Stimulated activated effector memory CD8-positive, alpha-beta T cell treated with anti-CD3 and anti-CD28 coated beads, Interleukin-12 subunit alpha, Interleukin-12 subunit beta, amount 100 ng/mL, for 72 hours (primary cell): ENCODE measurements at regions not wholly inside any gene's neighbourhood (a gene's known extent, or its start where the extent isn't known, plus 50 kb on each side); places are given as distances from the start of the nearest gene placed in this dataset.
A peak's percentile ranks its signal among the peaks of the same experiment; 100 is the strongest.

Experiments used
- ATAC-seq: fragments of 150-1000 bp; cut with Tn5 transposase; 2 replicates; pipeline ENCODE4 v1.10.0; 2021
- DNase-seq, 2 donors: peaks; one replicate each; pipeline ENCODE4 v3.0.0; 2021 to 2022; ENCODE audit warnings: low spot score in 2 of 2
- H3K27ac Mint-ChIP-seq: one replicate; pipeline ENCODE4 v1.8.0; 2022; ENCODE audit warnings: mild to moderate bottlenecking, mixed read lengths
- H3K36me3 Mint-ChIP-seq: one replicate; pipeline ENCODE4 v1.8.0; 2022; ENCODE audit warnings: mild to moderate bottlenecking, mixed read lengths
- H3K4me1 Mint-ChIP-seq: one replicate; pipeline ENCODE4 v1.8.0; 2022; ENCODE audit warnings: mixed read lengths
- H3K4me3 Mint-ChIP-seq: one replicate; pipeline ENCODE4 v1.8.0; 2022; ENCODE audit warnings: mild to moderate bottlenecking, mixed read lengths
- H3K9me3 Mint-ChIP-seq: one replicate; pipeline ENCODE4 v1.8.0; 2022; ENCODE audit warnings: mixed read lengths

DNA sequence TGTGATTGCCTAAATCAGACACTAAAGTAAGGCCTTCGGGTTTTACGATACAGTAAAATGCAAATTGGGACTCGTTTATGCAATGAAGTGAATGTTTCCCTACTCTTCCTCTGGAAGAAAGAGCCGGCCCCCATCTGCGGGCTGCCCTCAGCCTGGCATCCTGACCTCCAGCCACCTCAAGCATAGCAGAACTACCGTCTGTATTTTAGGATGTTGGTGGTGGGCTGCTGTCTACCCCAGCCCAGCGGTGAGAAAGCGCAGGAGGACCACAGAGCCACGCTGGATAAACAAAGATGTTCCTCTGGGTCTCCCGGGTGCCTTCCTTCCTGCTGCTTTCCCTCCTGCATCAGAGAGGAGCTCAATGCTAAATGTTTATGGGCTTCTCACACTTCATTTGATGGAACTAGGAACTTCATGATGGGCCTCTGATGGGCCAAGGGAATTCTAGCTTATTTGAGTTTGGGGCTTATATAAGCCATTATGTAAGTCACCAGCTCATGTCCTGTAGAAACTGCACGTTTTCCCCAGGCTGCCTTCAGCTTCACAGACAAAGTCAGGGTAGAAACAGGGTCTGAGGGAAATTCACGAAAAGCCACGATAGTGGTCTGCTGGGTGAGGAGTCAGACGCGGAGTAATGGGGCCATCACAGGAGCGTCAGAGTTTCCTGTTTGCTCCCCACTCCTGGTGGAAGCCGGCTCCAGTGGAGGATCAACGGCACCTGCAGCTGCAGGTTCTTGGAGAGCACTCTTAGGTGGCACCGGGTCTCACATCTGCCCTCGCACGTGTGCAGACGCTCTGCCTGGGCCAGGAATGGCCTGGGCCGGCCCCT, 287.4 kb downstream of the BRD1 start:
- Mint-ChIP-seq H3K36me3 (peaks cover 5% of the 10 kb centered on the region), H3K4me3 (no peak overlapping the region), H3K9me3 (no peaks in the 10 kb centered on the region), H3K4me1 (no peaks in the 10 kb centered on the region), H3K27ac (no peak overlapping the region)
- DNase-seq (no peak), ATAC-seq (no peak)

DNA sequence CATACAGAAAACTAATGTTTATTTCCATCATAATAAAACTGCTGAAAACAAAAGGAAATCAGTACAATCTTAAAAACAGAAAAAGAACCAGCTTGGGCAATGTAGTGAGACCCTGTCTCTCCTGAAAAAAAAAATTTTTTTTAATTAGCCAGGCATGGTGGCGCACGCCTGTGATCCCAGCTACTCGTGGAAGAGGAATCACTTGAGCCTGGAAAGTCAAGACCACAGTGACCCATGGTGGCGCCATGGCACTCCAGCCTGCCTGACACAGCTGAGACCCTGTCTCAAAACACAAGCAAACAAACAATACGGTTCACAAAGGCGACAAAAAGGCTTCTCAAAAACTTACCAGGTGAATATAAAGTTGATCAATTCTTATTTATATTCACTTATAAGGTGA, 289.7 kb downstream of the BRD1 start:
- ATAC-seq, result no peak
- no peaks in the 10 kb centered on the region for H3K4me1 Mint-ChIP-seq
- no peak overlapping the region for H3K27ac Mint-ChIP-seq

DNA sequence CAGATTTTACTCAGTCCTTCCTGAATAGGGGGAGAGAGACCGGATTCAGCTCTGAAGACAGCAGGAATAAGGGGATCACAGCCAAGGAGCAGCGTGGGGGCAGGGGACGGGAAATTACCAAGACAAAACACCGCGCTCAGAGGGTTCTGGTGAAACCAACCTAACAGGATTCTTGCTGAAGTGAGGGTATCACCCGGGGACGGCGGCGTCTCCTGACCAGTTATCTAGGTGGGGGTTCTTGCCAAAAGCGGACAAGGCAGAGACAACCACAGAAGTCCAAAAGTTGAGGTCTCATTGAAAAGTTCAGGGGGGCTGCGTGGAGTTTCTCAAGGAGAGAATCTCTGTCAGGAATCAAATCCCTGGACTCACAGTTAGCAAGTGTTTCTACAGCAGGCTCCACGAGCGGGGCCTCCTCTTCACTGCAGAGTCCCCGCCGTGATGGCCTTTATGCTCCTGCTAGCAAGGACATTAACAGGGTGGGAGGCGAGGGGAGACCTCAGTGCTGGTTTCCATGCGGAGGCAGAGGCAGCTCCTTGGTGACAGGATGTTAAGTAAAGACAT, 291.0 kb downstream of the BRD1 start:
- no peaks in the 10 kb centered on the region for H3K36me3 Mint-ChIP-seq
- no peaks in the 10 kb centered on the region for H3K9me3 Mint-ChIP-seq
- DNase-seq (no peak), ATAC-seq (no peak)
- no peaks in the 10 kb centered on the region for H3K4me1 Mint-ChIP-seq
- no peak overlapping the region for H3K4me3 Mint-ChIP-seq
- no peak overlapping the region for H3K27ac Mint-ChIP-seq

More for the DNA sequence above, 289.7 kb downstream of the BRD1 start:
- DNase-seq, result no peak
- Mint-ChIP-seq H3K36me3 (peaks cover 5% of the 10 kb centered on the region), H3K9me3 (no peaks in the 10 kb centered on the region), H3K4me3 (no peak overlapping the region)

DNA sequence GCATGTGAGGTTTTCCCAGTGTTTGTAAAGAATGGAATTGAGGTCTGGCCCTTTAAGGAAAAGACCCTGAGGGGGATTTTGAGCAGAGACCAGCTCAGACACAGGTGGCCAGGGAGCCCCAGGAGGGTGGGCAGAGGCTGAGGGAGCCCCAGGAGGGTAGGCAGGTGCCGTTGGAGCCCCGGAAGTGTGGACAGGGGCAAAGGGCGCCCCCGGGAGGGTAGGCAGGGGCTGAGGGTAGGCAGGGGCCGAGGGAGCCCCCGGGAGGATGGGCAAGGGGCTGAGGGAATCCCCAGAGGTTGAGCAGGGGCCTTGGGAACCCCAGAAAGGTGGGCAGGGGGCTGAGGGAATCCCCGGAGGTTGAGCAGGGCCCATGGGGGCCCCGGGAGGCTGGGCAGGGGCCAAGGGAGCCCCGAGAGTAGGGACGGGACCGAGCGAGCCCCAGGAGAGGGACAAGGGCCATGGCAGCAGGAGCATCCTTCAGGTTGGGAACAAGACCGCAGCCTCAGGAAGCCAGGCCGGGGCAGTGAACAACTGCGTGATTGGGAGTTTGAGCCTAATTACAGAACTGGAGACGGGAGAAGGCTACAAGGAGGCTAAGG, 292.0 kb downstream of the BRD1 start:
- ATAC-seq, result no peak
- Mint-ChIP-seq H3K36me3 (no peaks in the 10 kb centered on the region), H3K4me1 (no peaks in the 10 kb centered on the region), H3K9me3 (no peaks in the 10 kb centered on the region), H3K27ac (no peak overlapping the region), H3K4me3 (no peak overlapping the region)
- no peak for DNase-seq

DNA sequence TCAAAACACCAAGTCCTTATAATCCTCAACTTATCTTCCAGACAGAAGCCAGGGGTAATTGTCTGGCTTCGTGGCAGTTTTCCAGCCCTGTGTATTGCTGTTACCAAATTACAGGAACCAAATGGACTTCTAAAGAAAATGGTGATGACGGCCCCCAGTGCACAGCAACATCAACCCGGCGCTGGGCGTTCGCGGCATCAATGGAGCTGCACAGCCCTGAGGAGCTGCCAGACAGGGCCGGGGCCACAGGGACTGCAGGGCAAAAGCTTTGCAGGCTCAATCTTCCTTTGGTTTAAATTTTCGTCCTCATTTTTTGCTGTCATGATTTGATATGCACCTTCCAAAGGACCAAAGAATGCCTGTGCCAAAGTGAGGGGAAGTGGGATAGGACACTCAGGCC, 292.5 kb downstream of the BRD1 start:
- no peaks in the 10 kb centered on the region for H3K36me3 Mint-ChIP-seq
- H3K4me1 Mint-ChIP-seq, result no peaks in the 10 kb centered on the region
- H3K4me3 Mint-ChIP-seq, result no peak overlapping the region
- no peak for ATAC-seq
- no peak for DNase-seq
- H3K27ac Mint-ChIP-seq, result no peak overlapping the region
- no peaks in the 10 kb centered on the region for H3K9me3 Mint-ChIP-seq

DNA sequence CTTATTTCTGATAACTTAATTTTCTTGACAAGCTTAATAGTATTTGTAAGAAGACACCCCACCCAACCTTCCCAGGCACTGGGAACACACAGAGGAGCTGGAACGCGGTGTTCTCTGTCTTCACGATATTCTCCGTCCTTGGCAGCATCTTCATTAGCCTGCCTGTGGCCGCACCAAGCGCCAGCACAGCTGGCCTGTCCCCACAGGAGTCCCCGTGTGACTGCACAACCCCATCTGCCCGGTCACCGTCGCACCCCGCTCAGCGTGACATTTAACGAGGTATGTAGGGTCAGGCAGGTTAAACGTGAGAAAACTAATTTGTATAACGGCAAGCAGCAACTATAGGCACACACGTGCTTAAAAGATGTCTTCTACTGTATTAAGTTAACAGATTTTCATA, 293.3 kb downstream of the BRD1 start:
- H3K4me3 Mint-ChIP-seq, result no peak overlapping the region
- no peak for DNase-seq
- no peak for ATAC-seq
- H3K36me3 Mint-ChIP-seq, result no peaks in the 10 kb centered on the region
- H3K27ac Mint-ChIP-seq, result no peak overlapping the region
- H3K9me3 Mint-ChIP-seq, result no peaks in the 10 kb centered on the region
- H3K4me1 Mint-ChIP-seq, result no peaks in the 10 kb centered on the region

DNA sequence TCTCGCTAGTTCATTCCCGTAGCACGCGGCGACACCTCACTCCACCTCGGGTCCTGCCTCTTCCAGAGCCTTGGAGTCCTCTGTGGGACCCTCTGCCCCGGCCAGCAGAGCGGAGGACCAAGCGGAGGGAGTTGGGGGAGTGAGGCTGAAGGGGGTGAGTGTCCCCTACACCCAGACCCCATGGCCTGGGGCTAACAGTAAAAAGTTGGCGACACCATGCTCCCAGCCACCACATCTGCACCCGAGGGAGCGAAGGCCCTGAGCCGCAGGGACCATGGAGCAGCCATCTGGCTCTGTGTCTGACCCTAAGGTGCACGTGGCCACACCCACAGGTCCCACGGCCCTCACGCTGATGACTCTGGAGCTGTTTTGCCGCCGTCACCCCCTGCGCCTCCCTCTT, 293.8 kb downstream of the BRD1 start:
- no peak for DNase-seq
- no peak overlapping the region for H3K4me3 Mint-ChIP-seq
- H3K27ac Mint-ChIP-seq, result no peak overlapping the region
- H3K36me3 Mint-ChIP-seq, result no peaks in the 10 kb centered on the region
- no peak for ATAC-seq
- peaks cover under 1% of the 10 kb centered on the region for H3K4me1 Mint-ChIP-seq
- H3K9me3 Mint-ChIP-seq, result no peaks in the 10 kb centered on the region

DNA sequence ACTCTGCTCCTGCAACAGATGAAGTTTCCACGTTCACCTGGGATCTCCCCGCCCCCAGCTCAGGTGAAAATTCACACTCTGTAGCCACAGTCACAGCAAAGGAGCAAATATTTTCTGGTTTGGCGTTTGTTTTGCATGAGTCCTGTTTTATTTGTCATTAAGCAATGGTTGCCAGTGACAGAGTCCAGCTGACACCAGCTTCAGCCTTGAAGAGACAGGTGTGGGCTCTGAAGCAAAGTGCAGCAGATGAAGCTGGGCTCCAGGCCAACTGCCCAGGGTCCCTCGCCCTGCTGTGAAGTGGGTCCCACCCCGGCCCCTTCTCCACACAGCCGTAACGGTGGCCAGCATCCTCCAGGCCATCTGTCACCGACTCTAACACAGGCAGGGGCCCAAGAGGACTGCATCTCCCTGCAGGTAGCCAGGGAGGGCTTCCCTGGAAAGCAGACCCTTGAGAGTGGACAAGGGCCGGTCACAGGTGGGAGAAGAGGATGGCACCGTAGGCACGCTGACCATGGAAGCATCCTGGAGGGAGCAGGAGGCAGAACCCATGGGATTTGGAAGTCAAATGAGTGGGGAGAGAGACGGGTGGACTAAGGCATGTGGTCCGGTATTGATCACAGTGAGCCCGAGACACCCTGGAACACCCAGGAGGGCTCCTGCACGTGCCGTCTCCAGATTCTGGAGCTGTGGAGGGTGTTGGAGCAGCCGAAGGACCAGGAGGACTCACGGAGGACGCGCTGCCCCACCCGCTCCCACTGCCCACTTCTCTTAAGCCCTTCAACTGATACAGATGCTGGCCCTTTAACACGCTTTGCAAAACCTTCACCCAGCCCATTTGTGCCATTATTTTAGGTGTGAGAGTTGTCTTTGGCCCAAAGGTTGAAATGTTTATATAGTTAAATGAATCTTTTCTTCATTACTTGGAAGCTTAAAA, 294.5 kb downstream of the BRD1 start:
- Mint-ChIP-seq H3K36me3 (no peaks in the 10 kb centered on the region), H3K27ac (no peak overlapping the region), H3K4me3 (no peak overlapping the region), H3K9me3 (no peaks in the 10 kb centered on the region), H3K4me1 (peaks cover 6% of the 10 kb centered on the region)
- DNase-seq (no peak), ATAC-seq (no peak)

DNA sequence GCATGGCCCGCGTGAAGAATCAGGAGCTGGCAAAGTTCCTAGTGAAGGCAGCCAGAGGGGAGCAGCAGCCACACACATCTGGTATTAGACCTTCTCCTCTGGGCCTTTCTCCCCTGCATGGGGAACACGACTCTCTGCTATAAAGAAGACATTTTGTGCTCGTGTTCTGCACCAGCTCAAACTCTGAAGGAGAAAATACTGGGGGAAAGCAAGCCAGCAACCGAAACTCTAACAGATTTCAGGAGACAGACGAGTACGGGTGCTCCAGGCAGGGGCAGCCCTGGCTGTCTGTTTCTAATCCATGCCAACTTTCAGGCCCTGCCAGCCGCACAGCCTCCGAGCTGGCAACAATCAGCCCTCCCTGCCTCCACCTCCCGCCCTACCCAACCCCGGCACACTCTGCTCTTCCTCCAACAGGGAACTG, 296.3 kb downstream of the BRD1 start:
- ATAC-seq, result no peak
- H3K27ac Mint-ChIP-seq, result no peak overlapping the region
- no peaks in the 10 kb centered on the region for H3K36me3 Mint-ChIP-seq
- no peaks in the 10 kb centered on the region for H3K9me3 Mint-ChIP-seq
- no peak overlapping the region for H3K4me3 Mint-ChIP-seq
- DNase-seq, result no peak
- peaks cover 6% of the 10 kb centered on the region for H3K4me1 Mint-ChIP-seq

DNA sequence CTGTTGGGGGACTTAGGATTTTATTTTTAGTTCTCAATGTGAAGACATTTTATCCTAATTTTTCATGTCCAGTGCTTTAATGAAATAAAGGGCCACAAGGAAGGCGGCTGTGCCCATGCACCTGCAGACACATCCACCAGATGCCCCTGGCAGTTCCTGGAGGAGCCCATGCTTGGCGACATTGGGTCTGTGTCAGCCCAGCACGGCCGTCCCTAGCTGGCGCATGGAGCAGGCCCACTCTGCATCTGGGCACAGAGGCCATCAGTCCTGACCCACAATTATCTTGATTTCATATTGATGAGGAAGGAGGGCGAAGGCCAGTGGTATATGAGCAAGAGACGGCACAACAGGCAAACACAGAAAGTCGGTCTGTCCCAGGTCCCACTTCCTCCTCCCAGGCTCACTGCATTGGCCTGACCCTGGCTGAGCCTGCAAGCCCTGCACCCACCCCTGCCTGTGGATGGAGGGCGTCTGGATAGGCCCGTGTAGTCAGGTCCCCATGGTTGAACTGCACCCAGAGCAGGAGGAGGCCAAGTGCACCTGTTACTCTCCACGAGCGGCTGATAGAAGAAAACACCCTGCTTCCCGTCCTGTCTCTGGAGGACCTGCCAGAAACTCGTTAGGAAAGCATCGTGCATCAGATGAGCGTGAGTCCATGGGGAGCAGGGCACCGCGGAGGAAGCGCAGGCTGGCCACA, 296.9 kb downstream of the BRD1 start:
- DNase-seq, result no peak
- no peak overlapping the region for H3K4me3 Mint-ChIP-seq

DNA sequence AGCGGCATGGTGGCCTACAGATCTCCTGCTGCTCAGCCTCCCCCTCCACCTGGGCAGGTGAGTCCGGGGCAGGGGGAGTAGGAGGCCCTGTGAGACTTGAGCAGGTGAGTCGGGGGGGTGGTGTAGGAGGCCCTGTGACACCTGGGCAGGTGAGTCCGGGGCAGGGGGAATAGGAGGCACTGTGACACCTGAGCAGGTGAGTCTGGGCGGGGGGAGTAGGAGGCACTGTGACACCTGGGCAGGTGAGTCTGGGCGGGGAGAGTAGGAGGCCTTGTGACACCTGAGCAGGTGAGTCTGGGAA, 299.3 kb downstream of the BRD1 start:
- Mint-ChIP-seq H3K4me3 (no peak overlapping the region), H3K4me1 (peaks cover 6% of the 10 kb centered on the region), H3K9me3 (no peaks in the 10 kb centered on the region), H3K27ac (no peak overlapping the region), H3K36me3 (no peaks in the 10 kb centered on the region)
- DNase-seq (no peak), ATAC-seq (no peak)

More for the DNA sequence above, 296.9 kb downstream of the BRD1 start:
- Mint-ChIP-seq H3K9me3 (no peaks in the 10 kb centered on the region), H3K27ac (no peak overlapping the region), H3K4me1 (peaks cover 6% of the 10 kb centered on the region), H3K36me3 (no peaks in the 10 kb centered on the region)
- ATAC-seq, result peak; percentile 14

DNA sequence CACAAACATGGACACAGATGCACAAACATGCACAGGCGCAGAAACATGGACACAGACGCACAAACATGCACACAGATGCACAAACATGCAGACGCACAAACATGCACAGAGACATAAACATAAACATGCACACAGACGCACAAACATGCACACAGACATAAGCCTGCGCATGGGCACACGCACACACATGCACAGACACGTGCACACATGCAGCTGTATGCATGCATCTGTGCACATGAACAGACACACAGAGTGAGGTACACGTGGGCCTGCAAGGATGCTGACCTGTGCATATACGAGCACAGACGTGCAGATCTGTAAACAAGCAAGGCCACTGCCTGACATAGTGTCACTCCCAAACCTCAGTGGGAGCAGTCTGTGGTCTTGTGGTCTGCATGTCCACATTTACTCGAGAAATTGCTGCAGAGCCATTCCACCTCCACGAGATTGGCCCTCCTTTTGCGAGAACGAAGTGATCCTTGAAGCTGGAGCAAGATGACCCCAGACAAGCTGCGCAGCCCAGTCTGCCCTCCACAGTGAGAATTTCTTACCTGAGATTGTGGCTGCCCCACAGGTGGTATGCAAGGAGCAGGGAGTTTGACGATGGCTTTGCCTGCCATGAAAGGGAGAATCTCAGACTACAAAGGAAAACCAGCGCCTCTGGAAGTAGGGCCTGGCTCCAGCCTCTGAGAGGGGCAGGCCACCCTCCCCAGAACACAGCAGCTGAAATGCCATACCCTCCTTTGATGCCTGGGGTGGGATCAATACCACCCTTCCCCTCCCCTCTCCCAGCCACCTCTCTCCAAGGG, 299.9 kb downstream of the BRD1 start:
- H3K4me3 Mint-ChIP-seq, result no peak overlapping the region
- no peaks in the 10 kb centered on the region for H3K36me3 Mint-ChIP-seq

DNA sequence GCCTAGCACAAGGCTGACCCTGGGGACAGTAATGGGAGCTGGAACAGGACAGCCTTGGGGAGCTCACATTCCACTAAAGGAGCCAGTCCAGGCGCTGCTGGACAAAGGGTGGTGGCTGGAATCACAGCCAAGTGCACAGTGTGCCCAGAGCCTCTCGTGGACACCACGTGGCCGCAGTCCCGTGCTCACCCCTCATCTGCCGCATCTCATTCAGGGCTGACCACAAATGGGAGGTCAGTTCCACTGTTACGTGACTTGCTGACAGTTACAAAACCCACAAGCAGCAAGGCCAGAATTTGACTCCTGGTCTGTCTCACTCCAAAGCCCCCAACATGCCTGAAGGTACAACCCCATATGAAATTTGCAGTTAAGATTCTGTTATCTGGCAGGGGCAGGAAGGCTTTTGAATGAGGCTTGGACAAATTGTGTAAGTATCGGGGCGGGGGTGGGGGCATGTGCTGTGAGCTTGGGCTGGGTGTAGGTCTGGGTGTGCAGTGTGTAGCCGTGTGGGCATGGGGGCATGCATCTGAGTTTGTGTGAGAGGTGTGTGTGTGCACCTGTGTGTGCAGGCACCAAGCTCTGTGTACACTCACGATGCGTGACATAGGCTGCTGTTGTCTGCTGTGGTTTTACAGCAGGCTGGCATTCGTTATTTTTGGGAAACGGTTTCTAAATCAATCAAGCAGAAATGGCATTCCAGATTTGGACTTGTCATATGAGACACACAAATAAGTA, 301.7 kb downstream of the BRD1 start:
- H3K9me3 Mint-ChIP-seq, result no peaks in the 10 kb centered on the region

More for the DNA sequence above, 299.9 kb downstream of the BRD1 start:
- Mint-ChIP-seq H3K4me1 (peaks cover 6% of the 10 kb centered on the region), H3K27ac (no peak overlapping the region), H3K9me3 (no peaks in the 10 kb centered on the region)
- DNase-seq, result no peak
- ATAC-seq, result no peak

DNA sequence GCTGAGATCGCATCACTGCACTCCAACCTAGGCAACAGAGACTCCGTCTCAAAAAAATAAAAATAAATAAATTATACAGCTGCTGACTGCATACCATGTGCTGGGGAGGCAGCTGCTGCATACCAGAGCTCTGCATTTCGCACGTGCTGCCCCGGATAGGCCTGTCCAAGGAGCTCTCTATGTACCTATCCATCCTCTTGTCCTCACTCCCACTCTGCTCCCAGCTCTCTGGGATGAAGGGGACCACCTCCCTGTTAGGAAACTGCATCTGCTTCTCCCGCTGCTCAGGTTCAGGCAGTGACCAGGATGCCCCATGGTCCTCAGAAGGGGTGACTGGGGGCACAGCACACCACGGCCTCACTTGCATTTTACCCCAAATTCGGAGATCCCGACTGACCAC, 302.3 kb downstream of the BRD1 start:
- Mint-ChIP-seq H3K4me1 (peaks cover 6% of the 10 kb centered on the region), H3K9me3 (no peaks in the 10 kb centered on the region), H3K4me3 (no peak overlapping the region), H3K27ac (no peak overlapping the region), H3K36me3 (no peaks in the 10 kb centered on the region)
- DNase-seq, result no peak
- no peak for ATAC-seq

More for the DNA sequence above, 301.7 kb downstream of the BRD1 start:
- ATAC-seq (no peak), DNase-seq (no peak)
- Mint-ChIP-seq H3K4me3 (no peak overlapping the region), H3K4me1 (peaks cover 6% of the 10 kb centered on the region), H3K27ac (no peak overlapping the region), H3K36me3 (no peaks in the 10 kb centered on the region)
